ENCODE measurements at regions not wholly inside any gene's neighbourhood (a gene's known extent, or its start where the extent isn't known, plus 50 kb on each side); places are given as distances from the start of the nearest gene placed in this dataset.
"Not testable (repeated sequence)": the region's sequence is repeated elsewhere in the genome, so short reads cannot be mapped to it uniquely, and the experiment has no call there.

DNA sequence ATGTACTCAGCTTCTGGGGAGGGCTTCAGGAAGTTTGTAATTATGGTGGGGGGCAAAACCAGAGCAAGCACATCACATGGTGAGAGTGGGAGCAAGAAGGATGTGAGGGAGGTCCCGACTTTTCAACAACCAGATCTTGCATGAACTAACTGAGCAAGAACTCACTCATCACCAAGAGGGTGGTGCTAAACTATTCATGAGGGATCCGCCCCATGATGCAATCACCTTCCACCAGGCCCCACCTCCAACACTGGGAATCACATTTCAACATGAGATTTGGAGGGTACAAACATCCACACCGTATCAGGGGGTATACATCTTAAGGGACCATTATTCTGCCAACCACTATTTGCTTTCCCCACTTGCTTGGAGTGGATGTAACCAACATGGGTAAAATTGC, 209.6 kb upstream of the HNRNPA3 start:
- Histone ChIP-seq H3K9me3 (peaks cover 0 to 3% (median 0%) of the 10 kb centered on the region in 4 donors), H3K27me3 (no peaks in the 10 kb centered on the region), H3K4me1 (peaks cover 0 to 11% (median 0%) of the 10 kb centered on the region in 4 donors), H3K36me3 (no peaks in the 10 kb centered on the region), H3K4me3 (no peak overlapping the region), H3K27ac (no peak overlapping the region)
- 85 to 91% methylated on average over 3 of the region's 3 CpGs for WGBS, 2 donors
- DNase-seq (ENCODE audit: low spot score in 2 of 2), result no peak
- TF ChIP-seq POLR2A (IDR thresholded peaks at IDR 0.05), result no peak
- no peak for TF ChIP-seq EP300 (IDR thresholded peaks at IDR 0.05)
- TF ChIP-seq, protein P1, sequence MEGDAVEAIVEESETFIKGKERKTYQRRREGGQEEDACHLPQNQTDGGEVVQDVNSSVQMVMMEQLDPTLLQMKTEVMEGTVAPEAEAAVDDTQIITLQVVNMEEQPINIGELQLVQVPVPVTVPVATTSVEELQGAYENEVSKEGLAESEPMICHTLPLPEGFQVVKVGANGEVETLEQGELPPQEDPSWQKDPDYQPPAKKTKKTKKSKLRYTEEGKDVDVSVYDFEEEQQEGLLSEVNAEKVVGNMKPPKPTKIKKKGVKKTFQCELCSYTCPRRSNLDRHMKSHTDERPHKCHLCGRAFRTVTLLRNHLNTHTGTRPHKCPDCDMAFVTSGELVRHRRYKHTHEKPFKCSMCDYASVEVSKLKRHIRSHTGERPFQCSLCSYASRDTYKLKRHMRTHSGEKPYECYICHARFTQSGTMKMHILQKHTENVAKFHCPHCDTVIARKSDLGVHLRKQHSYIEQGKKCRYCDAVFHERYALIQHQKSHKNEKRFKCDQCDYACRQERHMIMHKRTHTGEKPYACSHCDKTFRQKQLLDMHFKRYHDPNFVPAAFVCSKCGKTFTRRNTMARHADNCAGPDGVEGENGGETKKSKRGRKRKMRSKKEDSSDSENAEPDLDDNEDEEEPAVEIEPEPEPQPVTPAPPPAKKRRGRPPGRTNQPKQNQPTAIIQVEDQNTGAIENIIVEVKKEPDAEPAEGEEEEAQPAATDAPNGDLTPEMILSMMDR (IDR thresholded peaks at IDR 0.05), result no peak

DNA sequence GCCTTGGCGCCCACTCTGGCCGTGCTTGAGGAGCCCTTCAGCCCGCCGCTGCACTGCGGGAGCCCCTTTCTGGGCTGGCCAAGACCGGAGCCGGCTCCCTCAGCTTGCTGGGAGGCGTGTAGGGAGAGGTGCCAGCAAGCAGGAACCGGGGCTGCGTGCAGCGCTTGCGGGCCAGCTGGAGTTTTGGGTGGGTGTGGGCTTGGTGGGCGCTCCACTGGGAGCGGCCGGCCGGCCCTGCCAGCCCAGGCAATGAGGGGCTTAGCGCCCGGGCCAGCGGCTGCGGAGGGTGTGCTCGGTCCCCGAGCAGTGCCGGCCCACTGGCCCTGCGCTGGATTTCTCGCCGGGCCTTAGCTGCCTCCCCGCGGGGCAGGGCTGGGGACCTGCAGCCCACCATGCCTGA, 204.9 kb upstream of the HNRNPA3 start:
- not testable (repeated sequence) for DNase-seq (ENCODE audit: low spot score in 2 of 2); H3K4me1 ChIP-seq; H3K27me3 ChIP-seq; H3K4me3 ChIP-seq; H3K36me3 ChIP-seq; H3K27ac ChIP-seq; H3K9me3 ChIP-seq
- WGBS, 2 donors, result 97 to 98% methylated on average over 25 of the region's 28 CpGs

DNA sequence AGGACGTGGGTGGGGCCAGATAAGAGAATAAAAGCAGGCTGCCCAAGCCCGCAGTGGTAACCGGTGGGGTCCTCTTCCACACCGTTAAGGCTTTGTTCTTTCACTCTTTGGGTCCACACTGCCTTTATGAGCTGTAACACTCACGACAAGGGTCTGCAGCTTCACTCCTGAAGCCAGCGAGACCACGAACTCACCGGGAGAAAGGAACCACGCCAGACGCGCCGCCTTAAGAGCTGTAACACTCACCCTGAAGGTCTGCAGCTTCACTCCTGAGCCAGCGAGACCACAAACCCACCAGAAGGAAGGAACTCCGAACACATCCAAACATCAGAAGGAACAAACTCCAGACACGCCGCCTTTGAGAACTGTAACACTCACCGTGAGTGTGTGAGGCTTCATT, 203.9 kb upstream of the HNRNPA3 start:
- WGBS, 2 donors, result 85 to 90% methylated on average over 17 of the region's 17 CpGs

DNA sequence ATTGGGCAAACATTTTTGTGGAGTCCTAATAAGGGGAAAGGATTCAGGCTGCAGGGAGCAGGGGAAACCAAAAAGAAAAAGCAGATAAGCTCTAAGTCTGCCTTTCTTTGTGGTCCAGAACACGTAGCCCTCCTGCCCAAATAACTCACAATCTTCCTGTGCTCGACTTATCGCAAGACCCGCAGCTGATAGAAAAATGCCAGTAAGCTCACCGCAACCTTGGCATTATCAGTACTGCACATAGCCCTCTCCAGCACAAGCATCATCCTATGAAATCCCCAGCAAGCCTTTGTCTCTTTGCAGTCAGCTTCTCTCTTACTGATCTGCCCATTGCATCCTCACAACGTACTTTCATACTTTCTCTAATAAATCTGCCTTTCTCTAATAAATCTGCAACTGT, 202.4 kb upstream of the HNRNPA3 start:
- Histone ChIP-seq H3K4me1 (no peaks in the 10 kb centered on the region), H3K9me3 (peaks cover 0 to 3% (median 0%) of the 10 kb centered on the region in 4 donors)

More for the DNA sequence above, 203.9 kb upstream of the HNRNPA3 start:
- H3K27me3 ChIP-seq; H3K4me3 ChIP-seq; H3K4me1 ChIP-seq; H3K36me3 ChIP-seq; H3K9me3 ChIP-seq; H3K27ac ChIP-seq; DNase-seq (ENCODE audit: low spot score in 2 of 2): not testable (repeated sequence)

DNA sequence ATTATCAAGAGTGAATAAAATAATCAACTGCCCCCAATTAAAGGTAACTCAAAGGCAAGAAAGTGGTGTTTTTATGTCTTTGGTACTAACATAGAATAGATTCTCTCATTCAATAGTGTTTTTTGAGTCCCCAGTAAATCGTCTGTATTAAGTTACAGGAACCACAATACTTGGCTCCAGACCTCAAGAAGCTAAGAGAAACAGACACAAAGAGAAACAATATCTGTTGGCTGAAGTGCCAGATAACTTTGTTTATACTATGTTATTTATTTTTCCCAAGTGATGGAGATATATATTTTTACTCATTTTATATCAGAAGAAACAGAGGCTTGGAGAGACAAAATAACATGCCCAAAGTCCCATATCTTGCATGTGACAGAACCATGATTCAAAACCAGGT, 201.7 kb upstream of the HNRNPA3 start:
- no peak for DNase-seq (ENCODE audit: low spot score in 2 of 2)
- peaks cover 0 to 3% (median 0%) of the 10 kb centered on the region in 4 donors for H3K9me3 ChIP-seq
- TF ChIP-seq POLR2A (IDR thresholded peaks at IDR 0.05) (no peak), EP300 (IDR thresholded peaks at IDR 0.05) (no peak)
- TF ChIP-seq, protein P1 (IDR thresholded peaks at IDR 0.05), result no peak
- 16 to 24% methylated on average over 1 of the region's 1 CpG for WGBS, 2 donors
- no peaks in the 10 kb centered on the region for H3K4me1 ChIP-seq
- no peaks in the 10 kb centered on the region for H3K36me3 ChIP-seq
- no peak overlapping the region for H3K4me3 ChIP-seq
- H3K27me3 ChIP-seq, result no peaks in the 10 kb centered on the region
- no peak overlapping the region for H3K27ac ChIP-seq

More for the DNA sequence above, 202.4 kb upstream of the HNRNPA3 start:
- WGBS, 2 donors, result 89 to 90% methylated on average over 6 of the region's 6 CpGs
- TF ChIP-seq, protein P1 (IDR thresholded peaks at IDR 0.05), result no peak
- no peak for TF ChIP-seq EP300 (IDR thresholded peaks at IDR 0.05)
- TF ChIP-seq POLR2A (IDR thresholded peaks at IDR 0.05), result no peak
- DNase-seq (ENCODE audit: low spot score in 2 of 2), result no peak
- Histone ChIP-seq H3K27ac (no peak overlapping the region), H3K36me3 (no peaks in the 10 kb centered on the region), H3K4me3 (no peak overlapping the region), H3K27me3 (no peaks in the 10 kb centered on the region)

DNA sequence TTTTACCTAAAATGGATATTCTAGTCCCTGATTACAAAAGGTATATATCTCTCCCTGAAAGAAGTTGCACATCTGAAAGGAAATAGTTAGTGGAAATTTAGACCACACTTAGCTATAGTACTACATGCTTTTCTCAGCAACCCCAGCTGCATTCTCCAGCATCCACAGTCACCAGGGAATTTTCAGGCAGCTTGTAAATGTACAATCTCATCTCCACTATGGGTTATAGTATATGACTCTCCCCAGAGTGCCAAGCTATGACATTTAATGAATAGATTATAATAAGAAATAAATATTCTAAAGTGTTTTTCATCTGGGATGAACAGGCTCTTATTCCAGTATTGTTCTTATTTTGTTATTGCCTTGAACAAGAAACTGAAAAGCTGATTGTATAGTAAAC, 197.6 kb upstream of the HNRNPA3 start:
- H3K4me3 ChIP-seq, result no peak overlapping the region

More for the DNA sequence above, 197.6 kb upstream of the HNRNPA3 start:
- H3K27ac ChIP-seq, result no peak overlapping the region
- H3K4me1 ChIP-seq, result no peaks in the 10 kb centered on the region
- TF ChIP-seq, protein P1 (IDR thresholded peaks at IDR 0.05), result no peak
- no peak for TF ChIP-seq EP300 (IDR thresholded peaks at IDR 0.05)
- no peak for TF ChIP-seq POLR2A (IDR thresholded peaks at IDR 0.05)
- no peaks in the 10 kb centered on the region for H3K9me3 ChIP-seq
- H3K36me3 ChIP-seq, result no peaks in the 10 kb centered on the region
- DNase-seq (ENCODE audit: low spot score in 2 of 2), result no peak
- H3K27me3 ChIP-seq, result no peaks in the 10 kb centered on the region
